ENCODE measurements at regions not wholly inside any gene's neighbourhood (a gene's known extent, or its start where the extent isn't known, plus 50 kb on each side); places are given as distances from the start of the nearest gene placed in this dataset.

DNA sequence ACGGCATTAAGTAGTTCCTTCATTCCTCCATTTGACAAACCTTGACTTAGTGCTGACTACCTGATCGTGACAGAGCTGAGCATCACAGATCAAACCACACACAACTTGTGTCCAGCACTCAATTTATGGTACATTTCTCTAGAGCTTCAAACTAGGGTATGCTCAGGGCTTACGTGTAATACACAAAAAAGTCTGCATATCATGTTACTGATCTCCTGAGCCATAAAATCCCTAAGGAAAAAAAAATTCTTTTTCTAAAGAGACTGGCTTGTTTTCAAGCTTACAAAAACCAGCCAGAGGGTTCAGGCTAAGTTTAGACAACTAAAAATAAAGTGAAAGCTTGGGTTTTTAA lies 88.0 kb upstream of the ALKAL2 start:
- TF ChIP-seq, protein P1, sequence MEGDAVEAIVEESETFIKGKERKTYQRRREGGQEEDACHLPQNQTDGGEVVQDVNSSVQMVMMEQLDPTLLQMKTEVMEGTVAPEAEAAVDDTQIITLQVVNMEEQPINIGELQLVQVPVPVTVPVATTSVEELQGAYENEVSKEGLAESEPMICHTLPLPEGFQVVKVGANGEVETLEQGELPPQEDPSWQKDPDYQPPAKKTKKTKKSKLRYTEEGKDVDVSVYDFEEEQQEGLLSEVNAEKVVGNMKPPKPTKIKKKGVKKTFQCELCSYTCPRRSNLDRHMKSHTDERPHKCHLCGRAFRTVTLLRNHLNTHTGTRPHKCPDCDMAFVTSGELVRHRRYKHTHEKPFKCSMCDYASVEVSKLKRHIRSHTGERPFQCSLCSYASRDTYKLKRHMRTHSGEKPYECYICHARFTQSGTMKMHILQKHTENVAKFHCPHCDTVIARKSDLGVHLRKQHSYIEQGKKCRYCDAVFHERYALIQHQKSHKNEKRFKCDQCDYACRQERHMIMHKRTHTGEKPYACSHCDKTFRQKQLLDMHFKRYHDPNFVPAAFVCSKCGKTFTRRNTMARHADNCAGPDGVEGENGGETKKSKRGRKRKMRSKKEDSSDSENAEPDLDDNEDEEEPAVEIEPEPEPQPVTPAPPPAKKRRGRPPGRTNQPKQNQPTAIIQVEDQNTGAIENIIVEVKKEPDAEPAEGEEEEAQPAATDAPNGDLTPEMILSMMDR (IDR thresholded peaks at IDR 0.05), result no peak
- no peak for TF ChIP-seq POLR2A (IDR thresholded peaks at IDR 0.05)
